ENCODE measurements at regions not wholly inside any gene's neighbourhood (a gene's known extent, or its start where the extent isn't known, plus 50 kb on each side); places are given as distances from the start of the nearest gene placed in this dataset.

DNA sequence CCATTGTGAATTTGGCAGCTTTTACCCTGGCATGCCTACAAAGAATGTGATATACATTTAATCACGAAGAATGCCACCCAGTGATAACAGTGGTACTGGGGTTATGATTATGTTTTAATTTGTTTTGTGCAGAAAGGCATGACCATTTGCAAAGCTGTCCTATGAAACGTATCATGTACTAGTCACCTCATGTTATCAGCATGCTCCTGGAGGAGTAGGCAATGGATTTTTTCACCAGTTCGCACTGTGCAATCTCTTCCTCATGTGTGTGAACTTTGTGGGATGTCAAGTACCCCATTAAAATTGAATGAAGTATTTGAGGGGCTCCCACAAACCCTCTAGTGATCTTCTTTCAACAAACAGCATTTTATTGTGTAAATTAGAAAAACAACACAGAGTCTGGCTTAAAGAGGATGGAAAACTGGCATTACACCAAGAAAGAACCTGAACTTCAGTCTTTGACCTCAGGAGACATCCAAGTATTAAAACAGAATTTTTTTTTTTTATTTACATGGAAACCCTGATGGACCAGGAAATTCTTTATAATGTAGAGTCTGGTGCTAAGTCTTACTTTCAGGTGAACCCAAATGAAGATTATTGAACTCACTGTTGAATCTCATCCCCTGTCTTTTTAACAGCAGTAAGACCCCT, 200.6 kb upstream of the PGRMC2 start:
- intact Hi-C loops (cut with micrococcal nuclease; ENCODE audit: unreplicated experiment) (no loop called here), in situ Hi-C loops (cut with HindIII; ENCODE audit: extremely low pct_ligation_motif_present, low pct_unique_long_range_greater_than_20kb) (no loop called here)
- no peaks in the 10 kb centered on the region for H3K9me3 ChIP-seq (ENCODE audit: low read length)
- H3K36me3 ChIP-seq (replicated peaks in 1 of 2; ENCODE audit: control insufficient read depth in 1 of 2, insufficient read depth in 2 of 2, low read length in 2 of 2) = no peaks in the 10 kb centered on the region
- TF ChIP-seq ZNF552 (CRISPR knock-in tag; IDR thresholded peaks at IDR 0.05; ENCODE audit: borderline replicate concordance) (no peak), SRF (IDR thresholded peaks at IDR 0.05; ENCODE audit: low read depth, low read length) (no peak), ELF1 (CRISPR knock-in tag; IDR thresholded peaks at IDR 0.05) (no peak), ZNF432 (CRISPR knock-in tag; IDR thresholded peaks at IDR 0.05; ENCODE audit: borderline replicate concordance) (no peak), ZNF350 (CRISPR knock-in tag; IDR thresholded peaks at IDR 0.05; ENCODE audit: borderline replicate concordance, low read depth) (no peak), ZNF709 (CRISPR knock-in tag; IDR thresholded peaks at IDR 0.05) (no peak), ZNF878 (CRISPR knock-in tag; IDR thresholded peaks at IDR 0.05) (no peak)
- TF ChIP-seq, protein P1, sequence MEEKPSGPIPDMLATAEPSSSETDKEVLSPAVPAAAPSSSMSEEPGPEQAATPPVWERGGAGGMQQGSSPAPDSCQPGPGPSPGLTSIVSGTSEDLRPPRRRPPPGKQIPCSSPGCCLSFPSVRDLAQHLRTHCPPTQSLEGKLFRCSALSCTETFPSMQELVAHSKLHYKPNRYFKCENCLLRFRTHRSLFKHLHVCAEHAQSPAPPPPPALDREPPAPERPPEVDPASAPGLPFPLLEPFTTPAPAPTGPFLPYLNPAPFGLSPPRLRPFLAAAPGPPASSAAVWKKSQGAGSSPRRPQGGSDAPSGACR (CRISPR knock-in tag; IDR thresholded peaks at IDR 0.05) = no peak
- TF ChIP-seq, protein P2, sequence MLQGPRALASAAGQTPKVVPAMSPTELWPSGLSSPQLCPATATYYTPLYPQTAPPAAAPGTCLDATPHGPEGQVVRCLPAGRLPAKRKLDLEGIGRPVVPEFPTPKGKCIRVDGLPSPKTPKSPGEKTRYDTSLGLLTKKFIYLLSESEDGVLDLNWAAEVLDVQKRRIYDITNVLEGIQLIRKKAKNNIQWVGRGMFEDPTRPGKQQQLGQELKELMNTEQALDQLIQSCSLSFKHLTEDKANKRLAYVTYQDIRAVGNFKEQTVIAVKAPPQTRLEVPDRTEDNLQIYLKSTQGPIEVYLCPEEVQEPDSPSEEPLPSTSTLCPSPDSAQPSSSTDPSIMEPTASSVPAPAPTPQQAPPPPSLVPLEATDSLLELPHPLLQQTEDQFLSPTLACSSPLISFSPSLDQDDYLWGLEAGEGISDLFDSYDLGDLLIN (CRISPR knock-in tag; IDR thresholded peaks at IDR 0.05; ENCODE audit: borderline replicate concordance) = no peak
- TF ChIP-seq, protein P3, sequence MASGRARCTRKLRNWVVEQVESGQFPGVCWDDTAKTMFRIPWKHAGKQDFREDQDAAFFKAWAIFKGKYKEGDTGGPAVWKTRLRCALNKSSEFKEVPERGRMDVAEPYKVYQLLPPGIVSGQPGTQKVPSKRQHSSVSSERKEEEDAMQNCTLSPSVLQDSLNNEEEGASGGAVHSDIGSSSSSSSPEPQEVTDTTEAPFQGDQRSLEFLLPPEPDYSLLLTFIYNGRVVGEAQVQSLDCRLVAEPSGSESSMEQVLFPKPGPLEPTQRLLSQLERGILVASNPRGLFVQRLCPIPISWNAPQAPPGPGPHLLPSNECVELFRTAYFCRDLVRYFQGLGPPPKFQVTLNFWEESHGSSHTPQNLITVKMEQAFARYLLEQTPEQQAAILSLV (CRISPR knock-in tag; IDR thresholded peaks at IDR 0.05; ENCODE audit: borderline replicate concordance) = no peak
- TF ChIP-seq, protein P4, sequence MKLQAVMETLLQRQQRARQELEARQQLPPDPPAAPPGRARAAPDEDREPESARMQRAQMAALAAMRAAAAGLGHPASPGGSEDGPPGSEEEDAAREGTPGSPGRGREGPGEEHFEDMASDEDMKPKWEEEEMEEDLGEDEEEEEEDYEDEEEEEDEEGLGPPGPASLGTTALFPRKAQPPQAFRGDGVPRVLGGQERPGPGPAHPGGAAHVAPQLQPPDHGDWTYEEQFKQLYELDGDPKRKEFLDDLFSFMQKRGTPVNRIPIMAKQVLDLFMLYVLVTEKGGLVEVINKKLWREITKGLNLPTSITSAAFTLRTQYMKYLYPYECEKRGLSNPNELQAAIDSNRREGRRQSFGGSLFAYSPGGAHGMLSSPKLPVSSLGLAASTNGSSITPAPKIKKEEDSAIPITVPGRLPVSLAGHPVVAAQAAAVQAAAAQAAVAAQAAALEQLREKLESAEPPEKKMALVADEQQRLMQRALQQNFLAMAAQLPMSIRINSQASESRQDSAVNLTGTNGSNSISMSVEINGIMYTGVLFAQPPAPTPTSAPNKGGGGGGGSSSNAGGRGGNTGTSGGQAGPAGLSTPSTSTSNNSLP (IDR thresholded peaks at IDR 0.05; ENCODE audit: low read depth, low read length) = no peak
- H3K79me2 ChIP-seq (ENCODE audit: insufficient read depth, low read length) = no peaks in the 10 kb centered on the region
- FAIRE-seq (no peak), DNase-seq (ENCODE audit: low spot score) (no peak), ATAC-seq (no peak)
- H3K27me3 ChIP-seq (ENCODE audit: control insufficient read depth in 1 of 2, insufficient read depth in 2 of 2, low read length in 2 of 2) = peaks cover 0 to 1% of the 10 kb centered on the region in 2 experiments; a peak in 1 of 5 replicates
- WGBS (ENCODE audit: low lambda C conversion rate) = 17% methylated on average over 3 of the region's 3 CpGs
- no peak overlapping the region for H2AFZ ChIP-seq (ENCODE audit: low read length)
- H3K4me1 ChIP-seq (ENCODE audit: insufficient read depth, low read length) = no peaks in the 10 kb centered on the region
- no TSS peak for BruUV-seq (replicated peaks)
- H3K9ac ChIP-seq (ENCODE audit: insufficient read depth, low read depth, low read length) = no peak overlapping the region
- H3K4me2 ChIP-seq (ENCODE audit: low read depth, low read length) = no peak overlapping the region
- CTCF ChIA-PET (ENCODE audit: low intra/inter-chr PET ratio, low total read pairs) = no interaction called here
- POLR2A ChIA-PET = no interaction called here
- no peak overlapping the region for H3K27ac ChIP-seq (ENCODE audit: extremely low read length, insufficient read depth, low read length)
- H4K20me1 ChIP-seq (ENCODE audit: insufficient read depth, low read length) = no peaks in the 10 kb centered on the region
- H3K4me3 ChIP-seq (replicated peaks in 1 of 3; ENCODE audit: insufficient read depth in 1 of 3, low read depth in 2 of 3, low read length in 3 of 3) = no peak overlapping the region

Measured in HepG2 (cell line).